ENCODE measurements at regions not wholly inside any gene's neighbourhood (a gene's known extent, or its start where the extent isn't known, plus 50 kb on each side); places are given as distances from the start of the nearest gene placed in this dataset.

GRCh38 chr22:22050141-22050775 is 67.7 kb upstream of the TOP3B start:
- no peak overlapping the region for H3K27ac Mint-ChIP-seq (ENCODE audit: unreplicated experiment)
- H3K4me3 Mint-ChIP-seq (ENCODE audit: unreplicated experiment) = no peak overlapping the region
- peaks cover 58% of the 10 kb centered on the region for H3K27me3 Mint-ChIP-seq (ENCODE audit: unreplicated experiment)
- no peaks in the 10 kb centered on the region for H3K4me1 Mint-ChIP-seq (ENCODE audit: unreplicated experiment)
- H3K9me3 Mint-ChIP-seq (ENCODE audit: unreplicated experiment) = no peaks in the 10 kb centered on the region
- TF ChIP-seq, protein P1, sequence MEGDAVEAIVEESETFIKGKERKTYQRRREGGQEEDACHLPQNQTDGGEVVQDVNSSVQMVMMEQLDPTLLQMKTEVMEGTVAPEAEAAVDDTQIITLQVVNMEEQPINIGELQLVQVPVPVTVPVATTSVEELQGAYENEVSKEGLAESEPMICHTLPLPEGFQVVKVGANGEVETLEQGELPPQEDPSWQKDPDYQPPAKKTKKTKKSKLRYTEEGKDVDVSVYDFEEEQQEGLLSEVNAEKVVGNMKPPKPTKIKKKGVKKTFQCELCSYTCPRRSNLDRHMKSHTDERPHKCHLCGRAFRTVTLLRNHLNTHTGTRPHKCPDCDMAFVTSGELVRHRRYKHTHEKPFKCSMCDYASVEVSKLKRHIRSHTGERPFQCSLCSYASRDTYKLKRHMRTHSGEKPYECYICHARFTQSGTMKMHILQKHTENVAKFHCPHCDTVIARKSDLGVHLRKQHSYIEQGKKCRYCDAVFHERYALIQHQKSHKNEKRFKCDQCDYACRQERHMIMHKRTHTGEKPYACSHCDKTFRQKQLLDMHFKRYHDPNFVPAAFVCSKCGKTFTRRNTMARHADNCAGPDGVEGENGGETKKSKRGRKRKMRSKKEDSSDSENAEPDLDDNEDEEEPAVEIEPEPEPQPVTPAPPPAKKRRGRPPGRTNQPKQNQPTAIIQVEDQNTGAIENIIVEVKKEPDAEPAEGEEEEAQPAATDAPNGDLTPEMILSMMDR (IDR thresholded peaks at IDR 0.05) = no peak
- no peak for DNase-seq (ENCODE audit: extremely low spot score, unreplicated experiment)
- no peaks in the 10 kb centered on the region for H3K36me3 Mint-ChIP-seq (ENCODE audit: unreplicated experiment)

DNA sequence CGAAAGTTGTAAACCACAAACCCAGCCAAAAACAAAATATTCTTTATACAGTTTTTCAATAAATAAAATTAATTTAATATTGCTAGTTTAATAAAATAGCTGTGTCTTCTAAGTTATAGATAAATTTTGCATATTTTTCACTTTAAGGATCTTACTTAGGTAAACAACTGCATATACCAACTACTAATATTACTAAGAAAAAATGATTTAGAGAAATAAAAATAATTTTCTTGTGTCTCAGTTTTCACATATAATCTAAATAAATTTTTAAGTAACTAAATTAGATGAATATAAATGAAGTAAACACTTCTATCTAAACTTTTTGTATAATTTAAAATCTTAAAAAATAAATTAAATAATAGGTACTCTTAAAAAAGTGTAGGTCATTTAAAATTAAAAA is 67.1 kb upstream of the TOP3B start:
- no peak for DNase-seq (ENCODE audit: extremely low spot score, unreplicated experiment)
- Mint-ChIP-seq H3K9me3 (ENCODE audit: unreplicated experiment) (no peaks in the 10 kb centered on the region), H3K27ac (ENCODE audit: unreplicated experiment) (no peak overlapping the region), H3K4me1 (ENCODE audit: unreplicated experiment) (no peaks in the 10 kb centered on the region), H3K27me3 (ENCODE audit: unreplicated experiment) (peaks cover 57% of the 10 kb centered on the region), H3K4me3 (ENCODE audit: unreplicated experiment) (no peak overlapping the region), H3K36me3 (ENCODE audit: unreplicated experiment) (no peaks in the 10 kb centered on the region)
- TF ChIP-seq, protein P1 (IDR thresholded peaks at IDR 0.05) = no peak

- Mint-ChIP-seq H3K4me3 (ENCODE audit: unreplicated experiment) (no peak overlapping the region), H3K27ac (ENCODE audit: unreplicated experiment) (no peak overlapping the region), H3K36me3 (ENCODE audit: unreplicated experiment) (no peaks in the 10 kb centered on the region), H3K27me3 (ENCODE audit: unreplicated experiment) (peaks cover 52% of the 10 kb centered on the region), H3K9me3 (ENCODE audit: unreplicated experiment) (no peaks in the 10 kb centered on the region), H3K4me1 (ENCODE audit: unreplicated experiment) (no peaks in the 10 kb centered on the region)
- TF ChIP-seq, protein P1 (IDR thresholded peaks at IDR 0.05) = no peak
- DNase-seq (ENCODE audit: extremely low spot score, unreplicated experiment) = no peak
Observed at GRCh38 chr22:22048981-22049531, 66.5 kb upstream of the TOP3B start.

- H3K4me3 Mint-ChIP-seq (ENCODE audit: unreplicated experiment) = no peak overlapping the region
- TF ChIP-seq, protein P1 (IDR thresholded peaks at IDR 0.05) = no peak
- DNase-seq (ENCODE audit: extremely low spot score, unreplicated experiment) = no peak
- H3K36me3 Mint-ChIP-seq (ENCODE audit: unreplicated experiment) = no peaks in the 10 kb centered on the region
- H3K9me3 Mint-ChIP-seq (ENCODE audit: unreplicated experiment) = no peaks in the 10 kb centered on the region
- H3K4me1 Mint-ChIP-seq (ENCODE audit: unreplicated experiment) = no peaks in the 10 kb centered on the region
- H3K27ac Mint-ChIP-seq (ENCODE audit: unreplicated experiment) = no peak overlapping the region
- peaks cover 50% of the 10 kb centered on the region for H3K27me3 Mint-ChIP-seq (ENCODE audit: unreplicated experiment)
Observed at GRCh38 chr22:22048318-22048942, 65.8 kb upstream of the TOP3B start.

DNA sequence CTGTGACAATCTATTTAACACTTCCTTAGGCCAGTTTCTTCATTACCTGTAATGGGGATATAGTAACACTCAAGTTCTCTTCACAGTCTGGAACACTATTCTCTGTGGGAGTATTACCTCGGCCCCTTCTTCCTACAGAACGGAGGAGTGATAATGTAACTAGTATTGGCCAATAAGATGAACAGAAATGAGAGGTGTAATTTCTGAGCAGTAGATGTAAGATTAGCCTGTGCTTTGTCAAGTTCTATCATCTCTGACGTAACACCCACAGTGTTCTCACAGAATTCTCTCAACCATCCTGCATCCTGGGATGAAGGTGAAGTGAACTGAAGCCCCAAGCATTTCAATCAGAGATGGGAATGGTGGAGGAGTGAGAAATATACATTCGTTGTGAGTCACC is 65.2 kb upstream of the TOP3B start:
- TF ChIP-seq, protein P1 (IDR thresholded peaks at IDR 0.05) = no peak
- DNase-seq (ENCODE audit: extremely low spot score, unreplicated experiment) = no peak
- H3K27ac Mint-ChIP-seq (ENCODE audit: unreplicated experiment) = no peak overlapping the region
- H3K9me3 Mint-ChIP-seq (ENCODE audit: unreplicated experiment) = no peaks in the 10 kb centered on the region
- H3K27me3 Mint-ChIP-seq (ENCODE audit: unreplicated experiment) = peaks cover 49% of the 10 kb centered on the region
- no peaks in the 10 kb centered on the region for H3K4me1 Mint-ChIP-seq (ENCODE audit: unreplicated experiment)
- H3K4me3 Mint-ChIP-seq (ENCODE audit: unreplicated experiment) = no peak overlapping the region
- H3K36me3 Mint-ChIP-seq (ENCODE audit: unreplicated experiment) = no peaks in the 10 kb centered on the region

All from osteocyte (in vitro differentiated cells).